Fibroblast of upper back skin (primary cell): ENCODE measurements at regions not wholly inside any gene's neighbourhood (a gene's known extent, or its start where the extent isn't known, plus 50 kb on each side); places are given as distances from the start of the nearest gene placed in this dataset.

Experiments used
- DNase-seq: peaks from one replicate; pipeline ENCODE4 v3.0.0-alpha.2; 2013

DNA sequence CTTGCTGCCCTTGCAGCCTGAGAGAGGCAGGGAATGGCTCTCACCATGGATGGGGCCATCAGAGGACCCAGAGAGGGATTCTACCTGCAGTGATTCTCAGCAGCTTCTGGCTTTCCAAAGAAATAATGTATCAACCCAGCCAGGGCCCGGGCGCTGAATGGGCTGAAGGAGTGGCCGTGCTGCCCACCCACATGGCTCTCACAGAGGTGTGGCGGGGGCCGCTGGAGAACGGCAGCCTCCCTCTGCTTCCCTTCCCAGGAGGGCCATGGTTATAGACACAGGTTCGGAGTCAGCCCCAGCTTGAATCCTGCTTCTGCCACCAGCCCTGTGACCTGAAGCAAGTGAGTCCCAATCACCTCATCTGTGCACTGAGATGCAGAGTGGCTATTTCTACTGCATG lies 82.7 kb downstream of the THAP12 start:
- no peak for DNase-seq

- no peak for DNase-seq
Measured at GRCh38 chr11:76296731-76297542, 84.0 kb downstream of the THAP12 start.

DNA sequence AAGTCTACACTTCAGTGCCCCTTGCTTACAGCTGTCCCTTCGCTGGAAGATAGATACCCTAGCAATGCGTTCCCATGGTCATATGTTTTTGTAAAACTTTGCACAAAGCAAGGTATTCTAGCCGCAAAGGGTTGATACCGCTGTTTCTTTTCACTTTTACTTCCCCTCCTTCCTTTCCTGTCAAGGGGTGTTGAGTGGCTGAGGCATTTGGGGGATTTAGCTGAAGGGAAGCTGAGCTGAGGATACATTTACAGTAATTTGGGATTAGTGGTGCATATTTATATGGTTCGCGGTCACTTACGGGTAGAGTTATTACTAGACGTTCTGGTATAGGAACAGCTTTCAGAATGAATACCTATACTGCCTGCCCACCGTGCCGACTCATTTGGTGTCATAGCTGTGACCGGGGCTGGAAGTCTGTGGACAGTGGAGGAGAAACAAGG lies 86.9 kb upstream of the WNT11 start:
- DNase-seq, result no peak

DNA sequence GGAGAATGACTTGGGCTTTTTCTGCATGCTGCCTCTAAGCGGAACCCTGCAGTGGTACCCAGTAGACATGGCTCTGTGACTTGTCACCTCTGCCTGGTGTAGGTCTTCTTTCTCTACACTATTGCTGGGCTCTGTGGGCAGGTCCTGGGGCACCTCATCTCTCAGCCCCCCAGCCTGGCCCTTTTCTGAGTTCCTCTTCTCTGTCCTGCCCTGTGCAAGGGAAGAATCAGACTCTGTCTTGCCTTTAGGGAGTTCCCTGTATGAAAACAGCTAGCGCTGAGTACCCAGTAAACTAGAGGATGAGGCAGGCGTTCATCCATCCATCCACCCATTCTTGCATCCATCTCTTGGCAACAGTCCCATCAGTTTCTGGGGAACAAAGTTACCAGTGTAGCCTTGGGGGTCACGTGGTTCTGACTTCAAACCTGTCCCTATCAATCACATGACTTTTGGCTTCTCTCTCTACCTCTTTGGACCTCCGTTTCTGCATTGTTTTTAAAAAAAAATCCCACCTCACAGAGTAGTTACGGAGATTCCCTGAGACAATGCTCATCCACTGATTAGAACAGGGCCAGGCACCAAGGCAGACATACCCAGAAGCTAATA lies 86.4 kb upstream of the WNT11 start:
- DNase-seq, result no peak

- DNase-seq, result no peak
Measured at GRCh38 chr11:76291576-76292526, 85.5 kb upstream of the WNT11 start.

GRCh38 chr11:76288166-76288980 lies 82.1 kb upstream of the WNT11 start:
- no peak for DNase-seq

GRCh38 chr11:76287227-76287626 lies 80.9 kb upstream of the WNT11 start:
- no peak for DNase-seq

DNA sequence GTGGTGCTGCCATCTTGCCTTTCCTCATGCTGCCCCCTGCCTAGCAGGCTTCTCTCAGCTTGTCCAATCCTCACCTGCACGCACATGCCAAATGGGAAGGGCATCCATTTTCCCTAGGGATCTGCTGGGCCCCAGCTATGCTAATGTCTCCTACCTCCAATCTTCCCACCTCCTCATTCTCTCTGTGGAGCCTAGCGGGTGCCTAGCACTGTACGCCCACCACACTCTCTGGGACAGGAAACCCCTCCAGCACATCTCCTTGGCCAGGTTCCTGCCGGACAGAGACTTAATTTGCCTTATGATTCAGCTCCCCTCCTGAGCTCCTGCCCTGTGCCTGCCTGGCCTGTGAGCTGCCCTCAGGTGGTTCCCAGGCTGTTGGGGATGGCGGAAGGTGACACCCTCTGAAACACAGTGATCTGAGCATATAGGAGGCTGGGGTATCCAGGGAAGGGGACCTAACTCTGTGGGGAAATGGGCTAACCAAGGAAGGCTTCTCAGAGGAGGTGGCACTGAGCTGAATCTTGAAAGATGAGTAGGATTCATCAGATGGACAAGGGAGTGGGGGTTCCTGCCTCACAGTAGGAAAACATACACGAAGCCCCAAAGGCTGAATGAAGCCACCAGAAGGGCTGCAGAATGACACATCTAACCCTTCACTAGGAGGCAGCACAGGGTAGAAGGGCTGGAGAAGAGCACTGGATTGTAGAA lies 79.2 kb upstream of the WNT11 start:
- DNase-seq, result no peak

DNA sequence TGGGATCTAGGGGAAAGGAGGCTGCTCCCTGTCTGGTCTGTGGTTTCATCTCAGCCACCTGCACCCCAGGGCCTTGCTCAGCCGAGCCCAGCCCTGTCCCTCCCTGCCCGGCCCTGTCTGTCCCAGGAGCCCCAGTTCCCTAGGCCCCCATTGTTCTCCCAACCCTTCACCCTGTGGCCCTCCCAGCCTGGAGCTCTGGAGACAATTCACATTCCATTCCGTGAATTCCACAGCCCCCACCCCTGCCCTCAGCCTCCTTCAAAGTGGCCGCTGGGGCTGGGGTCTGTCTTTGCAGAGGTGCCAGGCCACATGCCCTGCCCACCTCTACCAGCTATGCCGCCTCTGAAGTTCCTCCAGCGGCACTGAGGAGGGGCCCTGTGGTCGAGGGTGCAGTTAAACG lies 77.9 kb upstream of the WNT11 start:
- DNase-seq, result no peak

- no peak for DNase-seq
Measured at GRCh38 chr11:76282811-76283595, 76.7 kb upstream of the WNT11 start.

DNA sequence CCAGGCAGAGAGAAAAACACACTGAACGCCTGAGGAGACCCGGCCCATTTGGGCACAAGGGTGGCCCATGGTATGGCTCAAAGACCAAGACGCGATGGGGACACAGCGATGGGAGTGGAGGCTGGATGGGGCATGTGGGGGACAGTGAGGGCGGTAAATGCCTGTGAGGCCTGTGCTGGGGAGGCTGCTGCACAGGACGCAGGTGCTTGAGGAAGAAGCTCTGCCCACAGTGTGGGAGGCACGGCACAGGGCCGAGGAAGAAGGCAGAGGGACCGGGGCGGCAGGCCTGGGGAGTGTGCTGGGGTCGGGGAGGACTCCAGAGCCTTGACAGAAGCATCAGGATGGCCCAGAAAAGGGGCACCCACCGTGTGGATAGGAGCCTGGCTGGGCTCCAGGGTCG lies 75.9 kb upstream of the WNT11 start:
- DNase-seq, result no peak

DNA sequence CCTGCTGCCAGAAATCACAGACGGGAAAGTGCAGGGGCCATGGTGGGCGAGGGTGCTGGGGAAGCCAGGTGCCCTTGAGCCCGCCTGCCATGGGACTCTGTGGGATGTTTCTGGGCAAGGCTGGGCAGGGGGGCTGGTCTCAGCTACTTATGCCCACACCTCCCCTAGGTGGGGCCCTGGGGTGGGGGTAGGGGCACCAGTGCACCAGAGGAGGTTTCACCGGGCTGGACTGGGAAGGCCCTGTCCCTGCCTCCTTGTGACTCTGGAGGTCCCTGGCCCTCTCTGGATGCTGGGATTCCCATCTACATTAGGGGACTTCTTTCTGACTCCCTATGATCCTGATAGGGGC lies 75.2 kb upstream of the WNT11 start:
- no peak for DNase-seq

DNA sequence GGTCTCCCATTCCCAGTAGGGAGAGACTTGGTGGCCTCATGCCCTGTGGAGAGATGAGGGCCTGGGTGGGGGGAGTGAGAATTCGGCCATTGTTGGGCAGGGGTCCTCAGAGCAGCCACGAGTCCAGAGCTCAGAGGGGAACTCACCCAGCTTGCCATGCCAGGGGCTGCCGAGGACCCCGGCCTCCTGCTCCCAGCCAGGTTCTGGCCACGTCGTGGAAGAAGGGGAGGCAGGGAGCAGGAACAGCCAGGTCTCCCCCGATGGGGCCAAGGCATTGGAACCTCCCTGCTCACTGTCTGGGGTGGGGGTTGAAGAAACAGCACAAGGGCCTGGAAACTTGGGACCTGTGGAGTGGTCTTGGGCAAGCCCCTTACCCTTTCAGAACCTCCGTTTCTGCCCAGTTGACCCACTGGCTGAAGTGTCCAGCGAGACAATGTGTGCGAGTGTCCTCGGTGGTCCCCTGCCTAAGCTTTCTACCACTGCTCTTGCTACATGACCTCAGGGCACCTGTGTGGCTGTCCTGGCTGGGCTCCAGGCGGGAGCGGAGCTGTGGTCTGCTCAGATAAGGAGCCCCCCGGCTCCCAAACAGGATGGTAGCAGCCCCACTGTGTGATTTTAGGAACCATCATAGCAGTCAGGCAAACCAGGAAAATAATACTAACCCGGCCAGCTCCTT lies 74.7 kb upstream of the WNT11 start:
- DNase-seq, result no peak

DNA sequence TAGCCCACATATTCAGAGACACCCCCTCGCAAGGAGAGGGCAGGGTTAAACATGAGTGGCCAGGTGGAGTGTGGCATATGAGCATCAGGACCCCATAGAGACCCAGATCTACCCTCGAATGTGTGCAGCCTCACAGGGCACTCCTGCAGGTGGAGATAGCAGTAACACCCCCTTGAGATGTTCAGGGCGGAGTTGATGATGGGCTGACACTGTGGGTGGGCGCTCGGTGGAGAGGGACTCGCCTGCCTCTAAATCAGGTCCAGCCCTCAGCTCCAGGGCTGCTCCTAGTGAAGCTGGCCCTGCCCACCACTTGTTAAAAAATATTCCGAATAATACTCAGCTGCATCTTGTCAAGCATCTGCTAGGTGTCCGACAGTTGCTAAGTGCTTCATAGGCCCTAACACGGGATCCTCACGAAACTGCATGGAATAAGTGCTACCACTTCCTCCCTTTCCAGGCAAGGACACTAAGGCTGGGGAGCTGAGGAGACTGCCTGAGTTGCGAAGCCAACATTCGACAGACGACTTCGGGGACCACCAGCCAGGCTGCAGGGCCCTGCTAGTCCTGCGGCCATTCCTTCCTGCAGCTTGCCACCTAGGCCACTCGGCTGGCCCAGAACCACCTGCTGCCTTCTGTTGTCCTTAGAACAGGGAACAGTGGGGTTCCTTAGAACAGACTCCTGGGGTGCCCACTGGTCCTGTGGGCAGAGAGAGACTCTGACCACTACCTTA lies 74.0 kb upstream of the WNT11 start:
- DNase-seq, result no peak

GRCh38 chr11:76279646-76280045 lies 73.3 kb upstream of the WNT11 start:
- no peak for DNase-seq

GRCh38 chr11:76279038-76279437 lies 72.7 kb upstream of the WNT11 start:
- no peak for DNase-seq

DNA sequence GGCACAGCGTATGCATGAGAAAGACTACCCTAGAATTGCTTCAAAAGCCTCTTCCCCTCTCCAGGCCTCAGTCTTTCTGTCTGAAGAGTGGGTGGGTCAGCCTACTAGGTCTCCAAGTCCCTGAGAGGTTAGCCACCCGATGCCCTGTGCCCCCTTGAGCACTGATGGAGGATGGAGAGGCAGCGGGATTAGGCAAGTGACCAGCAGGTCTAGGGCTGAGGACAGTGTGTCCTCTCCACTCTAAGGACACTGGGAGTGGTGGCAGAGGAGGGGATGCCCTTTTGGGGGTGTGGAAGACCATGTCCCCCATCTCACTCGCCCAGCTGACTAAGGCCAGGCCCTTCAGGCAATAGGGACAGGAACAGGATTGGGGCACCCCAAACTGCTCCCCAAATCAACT lies 72.2 kb upstream of the WNT11 start:
- DNase-seq, result no peak

DNA sequence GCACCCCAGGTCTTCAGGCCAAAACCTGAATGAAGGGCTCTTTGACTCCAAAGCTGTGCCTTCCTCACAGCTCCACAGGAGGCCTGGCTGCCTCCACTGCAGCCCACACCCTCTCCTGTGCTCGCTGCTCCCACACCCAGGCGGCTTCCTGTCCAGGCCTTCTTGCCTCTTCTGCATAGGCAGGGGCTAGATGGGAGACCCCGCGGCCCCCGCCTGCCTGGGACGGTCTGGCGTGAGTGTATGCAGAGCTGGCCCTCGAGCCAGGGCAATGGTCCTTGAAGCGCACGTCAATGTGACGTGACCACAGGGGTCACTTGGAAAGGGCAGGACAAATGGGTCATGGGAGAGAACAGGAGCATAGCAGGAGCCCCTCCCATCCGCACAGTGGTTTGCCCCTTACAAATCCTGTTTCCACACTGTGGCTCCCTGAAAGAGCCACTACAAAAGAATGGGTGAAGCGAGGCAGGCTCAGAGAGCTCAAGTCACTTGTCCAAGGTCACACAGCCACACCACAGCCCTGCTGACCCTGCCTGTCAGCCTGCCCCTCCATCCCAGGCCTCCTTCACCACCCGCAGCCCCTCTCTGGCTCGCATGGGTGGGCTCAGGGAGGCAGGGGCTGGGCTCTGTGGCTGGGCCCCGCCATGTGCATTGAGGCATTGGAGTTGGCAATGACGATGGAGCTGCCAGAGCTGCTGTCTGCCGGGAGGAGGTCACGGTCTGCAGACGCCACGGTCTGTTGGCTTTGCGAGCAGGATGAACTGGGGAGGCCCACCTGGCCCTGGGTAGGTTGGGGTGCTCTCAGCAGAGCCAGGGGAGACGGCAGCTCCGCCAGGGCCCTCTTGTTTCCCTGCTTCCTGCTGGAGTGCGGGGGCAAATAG lies 71.2 kb upstream of the WNT11 start:
- DNase-seq, result no peak

GRCh38 chr11:76276781-76277155 lies 70.5 kb upstream of the WNT11 start:
- no peak for DNase-seq
